Right renal cortex interstitium (tissue), 3 donors: ENCODE measurements at regions not wholly inside any gene's neighbourhood (a gene's known extent, or its start where the extent isn't known, plus 50 kb on each side); places are given as distances from the start of the nearest gene placed in this dataset.

Source experiments
- DNase-seq, 3 donors: peaks; one replicate each; pipeline ENCODE4 v3.0.0-alpha.2; 2013; ENCODE audit warnings: low read depth in 3 of 3, low spot score in 2 of 3

DNA sequence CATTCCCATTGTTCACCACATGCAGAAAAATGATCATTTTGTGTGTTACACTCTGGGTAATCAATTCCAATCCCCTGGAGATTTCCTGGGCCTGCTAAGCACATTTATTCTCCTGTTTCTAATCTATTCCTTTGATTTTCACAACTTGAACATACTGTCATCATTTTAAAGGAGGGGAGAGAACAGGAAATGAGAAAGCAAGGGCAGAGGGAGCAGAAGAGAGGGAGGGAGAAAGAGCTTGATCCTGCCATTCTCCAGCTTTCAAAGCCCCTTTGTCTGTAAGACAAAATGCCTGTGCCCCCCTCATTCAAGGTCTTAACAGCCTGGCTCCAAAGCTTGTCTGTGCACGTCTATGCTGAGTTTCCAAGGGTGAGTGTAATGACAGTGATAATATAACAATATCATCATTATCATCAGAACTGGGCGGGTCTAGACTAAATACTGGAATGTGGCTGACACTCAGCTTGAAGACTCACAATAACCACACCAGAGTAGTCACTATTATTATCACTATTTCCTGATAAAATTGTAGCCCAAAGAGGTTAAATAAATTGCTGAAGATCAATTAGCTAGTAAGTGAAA is 164.4 kb upstream of the KLHL29 start:
- no peak for DNase-seq

DNA sequence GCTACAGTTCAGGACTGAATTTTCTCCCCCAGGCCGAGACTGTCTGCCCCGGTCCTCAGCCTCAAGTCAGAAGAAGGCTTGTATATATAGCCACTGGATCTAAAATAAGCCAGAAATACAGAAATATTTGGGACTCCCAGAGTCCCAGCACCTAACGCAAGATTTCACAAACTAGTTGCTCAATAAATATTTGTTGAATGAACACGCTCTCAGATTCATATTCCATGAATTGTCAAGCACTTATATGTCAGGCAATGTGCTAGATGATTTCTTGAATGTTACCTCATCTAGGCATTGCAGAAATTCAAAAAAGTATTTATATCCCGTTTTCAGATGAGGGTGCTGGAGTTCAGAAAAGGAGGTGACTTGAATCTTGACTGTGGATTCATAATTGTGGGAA is 163.7 kb upstream of the KLHL29 start:
- DNase-seq: no peak

DNA sequence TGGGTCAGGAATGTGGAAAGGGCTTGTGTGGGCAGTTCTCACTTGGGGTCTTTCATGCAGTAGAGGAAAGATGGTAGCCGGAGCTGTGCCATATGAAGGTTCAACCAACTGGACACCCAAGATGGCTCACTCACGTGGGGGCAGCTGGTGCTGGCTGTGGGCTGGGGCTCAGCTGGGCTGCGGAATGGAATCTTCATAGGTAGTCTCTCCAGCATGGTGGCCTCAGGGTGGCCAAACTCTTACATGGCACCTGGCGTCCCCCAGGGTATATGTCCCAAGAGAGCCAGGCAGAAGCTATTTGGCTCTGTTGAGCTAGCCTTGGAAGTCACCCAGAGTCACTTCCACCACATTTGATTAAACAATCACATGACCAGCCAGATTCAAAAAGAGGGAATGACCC is 163.1 kb upstream of the KLHL29 start:
- no peak for DNase-seq

DNA sequence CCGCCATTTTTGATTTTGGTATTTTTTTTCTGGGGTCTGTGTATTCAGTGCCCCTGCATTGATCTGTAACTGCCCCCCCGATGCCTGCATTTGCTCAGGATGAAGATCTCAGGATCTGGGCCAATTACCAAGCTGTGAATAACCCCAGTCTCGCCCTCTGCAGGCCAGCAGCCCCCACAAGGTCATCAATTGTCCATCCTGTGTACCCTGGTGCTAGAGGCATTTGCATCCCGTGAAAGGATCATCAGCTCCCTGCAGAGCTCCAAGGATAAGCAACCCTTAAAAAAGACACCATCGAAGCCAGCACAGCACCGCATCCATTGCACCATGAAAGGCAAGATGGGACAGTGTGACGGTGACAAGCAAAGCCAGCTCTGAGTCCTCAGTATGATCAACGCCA is 154.1 kb upstream of the KLHL29 start:
- DNase-seq: no peak

DNA sequence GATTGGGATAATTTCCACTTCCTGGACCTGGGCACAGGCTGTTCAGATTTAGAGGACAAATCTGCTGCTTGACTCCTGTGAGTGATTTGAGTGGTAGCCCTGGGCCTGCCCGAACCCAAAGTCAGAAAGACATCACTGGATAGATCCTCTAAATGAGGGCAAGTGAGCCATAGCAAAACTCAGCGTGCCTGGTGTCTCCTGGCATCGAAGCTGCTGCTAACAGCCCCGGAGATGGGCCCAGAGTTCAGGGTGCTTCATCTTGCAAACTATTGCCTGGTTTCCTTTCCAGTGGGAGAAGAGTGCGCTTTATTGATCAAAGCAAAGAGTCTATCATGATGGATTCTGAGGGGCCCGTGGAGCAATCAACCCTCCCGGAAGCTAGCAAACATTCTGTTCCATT is 153.1 kb upstream of the KLHL29 start:
- no peak for DNase-seq

DNA sequence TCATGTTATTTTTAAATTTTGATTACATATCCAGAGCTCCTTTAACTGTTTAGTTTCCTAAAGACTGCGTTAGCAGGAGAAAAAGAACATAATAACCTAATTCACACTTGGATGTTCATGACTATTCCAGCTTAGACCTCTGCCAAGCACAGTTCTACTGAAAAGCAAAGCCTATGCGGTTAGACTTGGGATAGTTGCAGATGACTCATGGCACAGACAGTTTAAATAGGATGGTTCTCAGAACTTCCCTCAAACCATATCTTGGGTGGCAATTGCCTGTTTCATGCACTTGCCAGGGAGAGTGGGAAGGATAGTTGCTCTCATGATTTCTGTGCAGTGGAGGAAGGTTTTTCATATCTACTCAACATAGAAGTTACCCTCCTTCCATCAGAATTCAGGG is 149.7 kb upstream of the KLHL29 start:
- DNase-seq: no peak

DNA sequence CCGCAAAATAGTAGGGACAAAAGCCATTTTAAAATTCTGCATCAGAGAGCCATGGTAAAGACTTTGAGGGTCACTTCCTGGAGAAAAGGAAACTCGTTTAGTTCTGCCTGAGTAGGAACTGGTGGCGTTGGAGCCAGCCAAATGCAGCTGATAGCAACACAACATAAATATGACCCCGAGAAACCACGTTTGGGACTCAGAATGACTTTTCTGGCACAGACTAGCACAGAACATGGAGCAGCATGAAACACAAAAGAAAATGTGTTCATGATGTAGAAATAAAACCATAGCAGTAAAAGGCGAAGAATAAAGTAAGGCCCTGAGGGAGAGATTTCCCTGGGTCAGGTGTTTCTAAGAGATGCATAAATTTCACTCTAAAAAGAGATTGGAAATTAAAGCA is 149.2 kb upstream of the KLHL29 start:
- no peak for DNase-seq

DNA sequence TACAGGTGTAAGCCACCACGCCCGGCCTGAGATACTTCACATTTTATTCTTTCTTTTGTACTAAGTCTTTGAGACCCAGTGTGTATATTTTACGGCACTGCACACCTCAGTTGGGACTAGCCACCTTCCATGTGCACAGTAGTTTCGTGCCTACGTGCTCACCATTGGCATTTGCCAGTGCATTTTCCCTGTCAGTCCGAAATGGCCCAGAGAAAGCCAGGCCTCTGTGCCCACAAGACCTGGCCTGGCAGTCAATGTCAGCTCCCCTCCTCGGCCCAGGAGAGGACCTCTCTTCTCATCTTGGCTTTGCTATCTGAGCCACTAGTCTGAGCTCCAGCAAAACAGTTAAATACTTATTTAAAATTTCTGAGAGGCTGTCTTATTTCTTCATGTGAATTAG is 147.8 kb upstream of the KLHL29 start:
- no peak for DNase-seq

DNA sequence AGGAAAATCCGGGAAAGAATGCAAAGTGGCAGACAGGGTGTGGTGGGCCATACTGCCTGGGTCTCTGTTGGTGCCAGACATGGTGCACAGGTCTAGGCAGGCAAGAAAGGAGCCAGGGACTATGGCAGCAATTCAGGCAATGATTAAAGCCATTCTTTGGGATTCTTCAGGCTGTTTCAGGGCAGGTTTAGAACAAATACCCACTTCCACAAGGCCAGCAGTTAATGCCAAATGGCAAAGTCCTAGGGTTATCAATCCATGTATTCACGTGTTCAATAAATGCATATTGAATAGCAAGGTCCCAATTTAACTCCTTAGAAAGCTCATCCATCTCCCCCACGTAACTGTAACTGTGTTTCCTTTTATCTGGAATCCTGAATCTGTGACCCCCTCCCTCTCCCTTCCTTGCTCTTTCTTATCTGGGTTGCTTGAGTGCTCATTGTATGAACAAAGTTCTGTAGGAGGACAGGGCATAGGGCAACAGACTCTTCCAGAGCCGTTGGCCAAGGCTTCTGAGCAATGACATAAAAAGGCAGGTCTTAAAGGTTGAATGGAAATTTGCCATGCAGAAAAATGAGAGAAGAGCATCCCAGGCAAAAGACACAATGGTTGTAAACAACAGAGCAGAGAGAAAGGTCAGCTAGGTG is 146.8 kb upstream of the KLHL29 start:
- no peak for DNase-seq

DNA sequence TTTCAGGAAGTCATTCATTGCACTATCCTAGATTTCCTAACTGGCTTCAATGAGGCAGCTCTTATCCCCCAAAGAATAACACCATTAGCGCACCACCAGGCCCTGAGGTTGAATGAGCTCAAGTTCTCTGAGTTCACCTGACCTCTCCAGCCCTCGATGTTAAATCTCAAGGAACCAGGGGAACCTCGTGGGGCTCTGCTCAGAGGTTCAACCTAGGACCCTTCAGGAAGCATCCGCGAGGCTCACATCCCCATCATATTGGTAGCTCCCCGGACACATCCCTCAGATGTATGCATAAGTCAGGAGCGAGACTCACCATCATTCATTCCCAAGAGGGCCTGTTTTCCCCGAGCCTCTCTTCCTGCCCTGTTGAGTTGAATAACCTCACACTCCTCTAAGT is 145.6 kb upstream of the KLHL29 start:
- no peak for DNase-seq

DNA sequence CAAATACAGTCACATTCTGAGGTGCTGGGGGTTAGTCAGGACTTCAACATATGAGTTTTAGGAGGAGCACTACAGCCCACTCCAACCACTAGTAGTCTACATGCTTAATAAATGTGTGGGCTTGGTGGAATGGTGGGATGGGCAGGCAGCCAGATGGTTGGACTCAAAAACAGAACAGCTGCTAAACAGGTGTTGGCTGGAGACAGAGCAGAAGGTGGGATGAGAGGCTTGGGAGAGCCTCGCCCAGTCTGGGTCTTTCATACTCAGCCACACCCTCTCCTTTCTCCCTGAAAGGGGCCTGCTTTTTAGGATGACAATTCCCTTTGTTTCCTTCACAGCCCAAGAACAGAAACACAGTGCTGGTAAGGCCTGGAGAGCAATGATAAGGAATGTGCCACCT is 143.9 kb upstream of the KLHL29 start:
- no peak for DNase-seq

DNA sequence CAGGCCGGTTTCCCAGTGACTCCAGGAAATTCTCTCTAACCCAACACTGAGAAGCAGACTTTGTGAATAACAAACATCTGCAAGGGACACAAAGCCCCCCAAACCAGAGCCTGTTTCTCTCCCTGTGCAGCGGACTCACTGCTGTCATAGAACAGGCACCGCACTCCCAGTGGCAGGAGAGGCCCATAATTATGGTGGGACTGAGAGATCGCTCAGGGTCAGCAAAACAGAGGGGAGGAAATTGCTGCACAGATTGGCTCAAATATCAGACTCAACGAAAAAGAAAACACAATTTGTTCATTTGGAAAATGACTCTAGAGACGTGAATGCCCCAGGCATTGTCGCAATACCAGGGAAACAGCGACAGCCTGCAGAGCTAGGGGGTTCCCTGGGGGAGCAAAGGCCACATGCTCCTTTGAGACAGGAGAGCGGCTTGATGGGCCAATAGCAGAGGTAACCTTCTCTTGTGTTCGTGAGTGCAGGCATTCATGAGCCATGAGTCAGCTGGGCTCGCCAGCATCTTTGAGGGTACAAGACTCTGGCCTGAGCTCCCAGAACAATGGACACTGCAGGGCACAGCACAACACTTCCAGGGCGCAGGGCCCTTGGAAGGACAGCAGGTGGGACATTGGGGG is 143.3 kb upstream of the KLHL29 start:
- no peak for DNase-seq

DNA sequence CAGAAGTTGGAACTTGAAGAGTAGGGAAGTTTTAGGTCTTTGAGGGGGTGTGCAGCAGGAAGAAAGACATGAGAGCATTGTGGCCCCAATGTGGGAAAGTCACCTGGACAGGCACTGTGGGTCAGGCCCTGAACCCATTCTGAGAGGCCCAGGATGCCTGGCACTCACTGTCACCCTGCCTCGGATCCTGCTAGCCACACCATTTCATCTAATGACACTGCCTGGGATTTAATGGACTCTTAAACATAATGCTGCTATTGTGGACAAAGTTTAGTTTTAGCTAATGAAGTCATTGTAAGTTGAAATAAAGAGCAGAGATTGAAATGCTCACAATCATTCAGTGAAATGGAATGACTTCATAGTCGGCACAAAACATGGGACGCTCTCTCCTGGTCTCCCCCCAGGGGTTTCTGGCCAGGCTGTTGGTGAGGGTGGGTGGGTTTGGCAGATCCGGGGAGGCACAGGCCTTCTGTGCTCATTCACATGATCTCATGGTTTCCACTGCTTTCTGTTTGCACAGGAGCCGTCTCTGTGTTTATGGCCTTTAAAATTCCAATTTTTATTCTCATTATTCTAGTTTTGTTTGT is 141.8 kb upstream of the KLHL29 start:
- DNase-seq: no peak

DNA sequence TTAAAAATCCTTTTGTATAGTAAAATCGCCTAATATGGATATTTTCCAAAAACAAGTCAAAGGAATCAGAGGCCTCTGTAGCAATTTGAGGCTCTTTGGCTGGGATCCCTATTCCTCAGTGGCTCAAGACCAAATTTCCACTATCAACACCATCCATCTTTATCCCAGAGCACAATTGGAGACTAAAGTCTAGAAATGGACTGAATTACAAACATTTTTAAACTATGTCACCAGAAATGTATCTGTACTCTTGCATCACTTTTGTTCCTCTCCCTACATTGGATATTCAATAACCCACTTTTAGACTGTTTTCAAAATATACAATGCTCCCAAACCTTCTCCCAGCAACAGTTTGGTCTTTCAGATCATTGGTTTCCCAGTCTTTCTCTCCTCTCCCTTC is 140.4 kb upstream of the KLHL29 start:
- DNase-seq: no peak

DNA sequence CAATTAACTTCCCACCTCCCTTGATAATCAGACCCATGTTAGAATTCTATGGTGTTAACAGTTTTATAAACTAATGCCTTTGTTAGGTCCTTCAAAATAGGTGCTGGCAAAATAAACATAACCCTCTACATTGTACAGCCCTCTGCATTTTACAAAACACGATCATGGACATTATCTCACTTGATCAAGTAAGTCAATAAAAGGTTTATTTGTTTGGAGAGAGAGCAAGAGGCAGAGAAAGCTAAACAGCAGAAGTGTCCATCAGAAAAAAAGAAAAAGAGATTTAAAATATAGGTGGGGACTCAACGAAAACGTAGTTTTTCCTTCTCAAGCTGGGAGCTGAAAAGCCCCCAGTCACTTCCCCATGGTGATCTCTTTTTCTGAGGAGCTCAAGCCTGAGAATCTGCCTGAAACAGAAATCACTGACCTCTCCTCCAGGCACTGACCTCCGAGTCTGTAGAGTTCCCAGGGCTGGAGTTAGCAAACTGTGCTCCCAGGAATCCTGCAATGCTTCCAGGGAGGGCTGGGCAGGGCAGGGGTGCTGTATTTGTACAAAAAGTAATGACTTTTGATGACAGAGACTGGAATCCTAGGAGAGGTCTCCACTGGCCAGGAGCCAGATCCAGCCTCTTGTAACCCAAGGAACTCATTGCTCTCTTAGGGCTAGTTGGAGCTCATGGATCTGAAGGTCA is 137.8 kb upstream of the KLHL29 start:
- DNase-seq: no peak

DNA sequence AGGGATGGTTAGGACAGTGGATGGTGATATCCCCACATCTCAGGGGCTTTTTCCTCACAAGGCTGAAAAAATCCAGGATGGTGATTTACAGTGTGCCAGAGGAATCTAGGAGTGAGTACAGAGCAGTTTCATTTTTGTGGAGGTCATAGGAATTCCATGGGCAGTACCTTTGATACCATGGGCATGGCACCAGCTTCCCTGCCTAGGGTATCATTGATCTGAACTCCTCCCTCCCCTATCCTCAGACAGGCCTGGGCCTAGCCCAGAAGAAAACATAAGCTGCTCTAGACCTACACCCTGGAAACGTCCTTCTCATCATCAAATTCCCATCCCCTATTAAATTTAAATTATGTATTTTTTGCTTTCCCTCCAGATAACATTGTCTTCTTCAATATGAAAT is 136.3 kb upstream of the KLHL29 start:
- no peak for DNase-seq

DNA sequence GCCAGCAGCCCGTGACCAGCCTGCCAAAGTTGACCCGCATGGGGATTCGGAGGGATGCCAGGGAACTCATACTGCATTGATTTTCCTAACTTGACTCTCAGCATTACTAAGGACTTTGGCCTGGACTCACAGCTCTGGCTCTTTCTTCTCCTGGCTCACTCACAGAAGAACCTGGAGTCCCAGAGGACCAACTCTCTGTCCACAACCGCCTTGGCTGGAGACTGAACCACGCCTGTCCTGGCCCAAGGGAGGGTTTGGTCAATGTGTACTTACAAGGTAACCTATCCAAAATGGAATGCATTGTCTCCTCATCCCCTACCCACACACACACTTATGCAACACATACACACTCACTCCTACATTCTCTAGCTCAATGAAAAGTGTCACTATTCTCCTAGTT is 135.6 kb upstream of the KLHL29 start:
- DNase-seq: no peak

DNA sequence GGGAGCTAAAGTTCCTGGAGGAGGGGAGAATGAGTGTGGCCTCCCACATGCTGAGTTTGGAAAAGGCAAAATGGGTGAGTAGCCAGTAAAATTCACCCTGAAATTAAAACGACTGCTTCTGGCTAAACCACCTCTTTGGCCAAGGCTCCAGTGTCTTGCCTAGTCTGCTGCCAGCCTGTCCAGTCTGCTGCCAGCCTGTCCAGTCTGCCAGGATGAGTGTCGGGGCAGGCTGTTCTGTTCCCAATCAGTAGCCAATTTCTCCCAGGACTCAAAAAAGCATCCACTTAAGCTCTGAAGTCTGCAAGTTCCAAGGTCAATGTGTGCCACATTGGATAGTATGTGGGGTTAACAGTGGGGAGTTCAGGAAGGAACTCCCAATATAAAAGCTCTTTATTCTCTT is 134.6 kb upstream of the KLHL29 start:
- no peak for DNase-seq

DNA sequence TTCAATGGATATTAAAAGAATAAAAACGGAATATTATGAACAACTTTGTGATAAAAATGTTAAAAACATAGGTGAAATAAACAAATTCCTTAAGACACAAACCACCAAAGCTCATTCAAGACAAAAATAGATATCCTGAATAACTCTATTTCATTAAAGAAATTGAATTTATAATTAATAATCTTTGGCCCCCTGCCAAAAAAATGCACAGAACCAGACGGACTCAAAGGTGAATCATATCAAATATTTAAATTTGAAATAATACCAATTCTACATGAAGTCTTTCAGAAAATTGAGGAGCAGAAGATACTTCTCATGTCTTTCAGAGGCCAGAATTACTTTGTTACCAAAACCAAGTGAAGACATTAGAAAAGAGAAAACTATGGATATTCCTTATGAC is 128.3 kb upstream of the KLHL29 start:
- DNase-seq: no peak

DNA sequence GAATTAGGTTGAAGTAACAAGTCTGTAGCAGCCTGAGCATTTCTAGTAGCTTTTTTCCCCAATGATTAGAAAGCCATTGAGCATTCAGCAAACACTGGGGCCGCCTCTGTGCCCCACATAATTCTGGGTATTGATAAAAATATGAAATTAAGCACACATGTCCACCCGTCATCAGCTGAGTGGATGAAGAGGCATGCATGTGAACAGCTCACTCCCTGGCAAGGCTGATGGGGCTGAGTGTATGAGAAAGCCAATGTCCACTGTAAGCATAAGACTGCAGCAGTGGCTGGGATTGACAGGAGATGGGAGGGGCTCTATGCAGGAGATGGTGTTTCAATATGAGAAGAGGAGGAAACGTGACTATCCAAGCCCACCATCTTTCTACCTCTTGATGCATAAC is 124.4 kb upstream of the KLHL29 start:
- DNase-seq: no peak

DNA sequence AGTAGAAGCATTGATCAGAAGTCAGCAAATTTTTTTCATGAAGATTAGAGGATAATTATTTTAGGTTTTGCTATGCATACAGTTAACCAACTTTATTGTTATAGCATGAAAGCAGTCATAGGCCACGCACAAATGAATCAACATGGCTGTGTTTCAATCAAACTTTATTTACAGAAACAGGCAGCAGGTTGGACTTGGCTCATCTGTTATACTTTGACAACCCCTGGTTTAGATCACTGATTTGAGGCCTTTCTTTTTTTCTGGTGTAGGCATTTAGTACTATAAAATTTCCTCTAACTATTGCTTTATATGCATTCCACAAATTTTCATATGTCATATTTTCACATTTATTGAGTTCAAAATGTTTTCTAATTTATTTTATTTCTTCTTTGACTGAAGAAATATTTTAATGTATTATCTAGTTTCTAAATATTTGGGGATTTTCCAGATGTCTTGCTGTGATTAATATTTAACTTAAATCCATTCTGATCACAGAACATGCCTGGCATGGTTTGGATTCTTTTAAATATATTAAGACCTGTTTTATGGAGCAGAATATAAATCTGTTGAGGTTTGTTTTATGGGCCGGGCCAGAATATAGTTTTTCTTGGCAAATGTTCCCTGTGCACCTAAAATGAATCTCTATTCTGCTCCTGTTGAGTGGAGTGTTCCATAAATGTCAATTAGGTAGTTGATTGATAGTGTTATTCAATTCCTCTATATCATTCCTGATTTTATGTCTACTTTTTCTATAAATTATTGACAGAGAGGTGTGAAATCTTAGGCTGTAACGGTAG is 116.3 kb upstream of the KLHL29 start:
- no peak for DNase-seq
